ENCODE measurements at regions not wholly inside any gene's neighbourhood (a gene's known extent, or its start where the extent isn't known, plus 50 kb on each side); places are given as distances from the start of the nearest gene placed in this dataset.

DNA sequence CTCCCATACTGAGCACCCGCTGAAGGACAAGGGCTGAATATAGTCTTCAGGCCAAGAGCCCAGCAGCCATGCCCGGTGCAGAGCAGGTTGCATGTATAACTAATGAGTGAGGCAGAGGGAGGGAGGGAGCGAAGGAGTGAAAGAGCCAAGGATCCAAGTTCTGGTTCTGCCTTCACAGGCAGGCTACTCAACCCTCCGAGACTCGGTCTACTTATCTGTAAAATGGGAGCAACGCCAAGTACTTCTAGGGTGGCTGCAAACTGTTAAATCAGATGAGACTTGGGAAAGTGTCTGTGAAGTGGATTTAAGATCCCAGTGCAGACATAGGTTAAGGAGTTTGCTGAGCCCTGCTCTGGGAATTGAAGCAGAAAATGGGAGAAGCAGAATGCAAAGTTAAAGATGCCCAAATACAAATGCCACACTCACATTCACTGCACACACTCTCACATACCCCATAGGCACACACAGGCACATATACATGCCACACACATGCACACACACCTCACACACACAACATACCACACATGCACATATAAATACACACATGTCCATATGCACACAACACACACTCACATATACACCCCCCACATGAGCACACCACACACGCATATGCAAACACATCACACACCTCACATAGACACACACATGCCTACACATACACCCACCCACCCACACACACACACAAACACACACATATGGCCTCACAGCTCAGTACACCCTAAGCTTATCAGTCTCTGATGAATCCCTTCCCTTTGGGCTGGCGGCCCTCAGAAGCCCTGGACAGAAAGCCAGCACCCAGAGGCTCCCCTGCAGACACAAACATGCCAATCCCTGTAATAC, 76.7 kb downstream of the PITPNM2 start:
- peaks cover 8 to 42% of the 10 kb centered on the region in 2 donors for H3K4me1 ChIP-seq (ENCODE audit: control insufficient read depth in 1 of 2, low read depth in 2 of 2)

DNA sequence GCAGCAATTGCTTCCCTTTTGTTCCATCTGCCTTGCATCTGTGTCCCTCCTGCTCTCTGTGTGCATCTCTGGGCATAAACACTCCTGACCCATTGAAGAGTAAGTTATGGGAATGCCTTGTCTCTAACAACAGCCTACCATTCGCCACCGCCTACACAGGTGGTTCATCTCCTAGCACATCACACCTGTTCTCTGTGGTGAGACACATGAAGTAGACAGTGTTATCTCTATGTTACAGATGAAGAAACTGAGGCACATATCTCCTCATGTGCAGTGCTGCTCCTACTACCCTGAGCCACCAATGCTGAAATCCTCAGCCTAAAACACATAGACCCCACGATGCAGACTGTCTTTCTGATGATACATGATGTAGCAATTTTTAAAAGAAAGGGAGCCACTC, 77.6 kb downstream of the PITPNM2 start:
- Histone ChIP-seq H3K27me3 (replicated peaks; ENCODE audit: insufficient read depth) (no peaks in the 10 kb centered on the region), H3K27ac (no peak overlapping the region), H3K9me3 (no peaks in the 10 kb centered on the region), H3K4me3 (no peak overlapping the region), H3K4me1 (ENCODE audit: control insufficient read depth in 1 of 2, low read depth in 2 of 2) (peaks cover 8 to 45% of the 10 kb centered on the region in 2 donors), H3K36me3 (no peaks in the 10 kb centered on the region)
- TF ChIP-seq, protein P1, sequence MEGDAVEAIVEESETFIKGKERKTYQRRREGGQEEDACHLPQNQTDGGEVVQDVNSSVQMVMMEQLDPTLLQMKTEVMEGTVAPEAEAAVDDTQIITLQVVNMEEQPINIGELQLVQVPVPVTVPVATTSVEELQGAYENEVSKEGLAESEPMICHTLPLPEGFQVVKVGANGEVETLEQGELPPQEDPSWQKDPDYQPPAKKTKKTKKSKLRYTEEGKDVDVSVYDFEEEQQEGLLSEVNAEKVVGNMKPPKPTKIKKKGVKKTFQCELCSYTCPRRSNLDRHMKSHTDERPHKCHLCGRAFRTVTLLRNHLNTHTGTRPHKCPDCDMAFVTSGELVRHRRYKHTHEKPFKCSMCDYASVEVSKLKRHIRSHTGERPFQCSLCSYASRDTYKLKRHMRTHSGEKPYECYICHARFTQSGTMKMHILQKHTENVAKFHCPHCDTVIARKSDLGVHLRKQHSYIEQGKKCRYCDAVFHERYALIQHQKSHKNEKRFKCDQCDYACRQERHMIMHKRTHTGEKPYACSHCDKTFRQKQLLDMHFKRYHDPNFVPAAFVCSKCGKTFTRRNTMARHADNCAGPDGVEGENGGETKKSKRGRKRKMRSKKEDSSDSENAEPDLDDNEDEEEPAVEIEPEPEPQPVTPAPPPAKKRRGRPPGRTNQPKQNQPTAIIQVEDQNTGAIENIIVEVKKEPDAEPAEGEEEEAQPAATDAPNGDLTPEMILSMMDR (IDR thresholded peaks at IDR 0.05) = no peak
- ATAC-seq (ENCODE audit: insufficient number of reproducible peaks, low FRiP score, low read depth) (no peak), DNase-seq (ENCODE audit: low spot score) (no peak)

More for the DNA sequence above, 76.7 kb downstream of the PITPNM2 start:
- Histone ChIP-seq H3K4me3 (no peak overlapping the region), H3K9me3 (no peaks in the 10 kb centered on the region), H3K27ac (no peak overlapping the region), H3K36me3 (no peaks in the 10 kb centered on the region), H3K27me3 (replicated peaks; ENCODE audit: insufficient read depth) (no peaks in the 10 kb centered on the region)
- DNase-seq (ENCODE audit: low spot score) (no peak), ATAC-seq (ENCODE audit: insufficient number of reproducible peaks, low FRiP score, low read depth) (no peak)
- TF ChIP-seq, protein P1 (IDR thresholded peaks at IDR 0.05) = no peak

DNA sequence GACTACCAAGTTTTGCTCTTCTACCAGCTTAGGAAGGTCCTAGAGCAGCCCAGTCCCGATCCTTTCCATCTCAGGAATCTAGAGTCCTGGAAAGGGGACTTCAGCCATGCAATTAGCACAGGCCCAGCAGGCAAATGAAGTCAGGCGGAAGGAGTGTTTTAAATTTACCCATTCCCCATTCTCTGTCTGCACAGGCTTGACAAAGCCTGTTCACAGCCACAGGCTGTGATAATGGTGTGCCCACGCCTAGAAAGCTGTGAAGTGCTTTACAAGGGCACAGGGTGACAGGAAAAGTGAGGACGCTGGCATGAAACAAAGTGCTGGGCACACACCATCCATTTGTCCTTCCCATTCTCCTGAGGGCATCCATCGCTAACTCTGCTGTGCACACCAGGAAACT, 79.0 kb downstream of the PITPNM2 start:
- ATAC-seq (ENCODE audit: insufficient number of reproducible peaks, low FRiP score, low read depth) (no peak), DNase-seq (ENCODE audit: low spot score) (no peak)
- no peak overlapping the region for H3K27ac ChIP-seq
- H3K36me3 ChIP-seq = no peaks in the 10 kb centered on the region
- H3K4me3 ChIP-seq = no peak overlapping the region
- H3K27me3 ChIP-seq (replicated peaks; ENCODE audit: insufficient read depth) = no peaks in the 10 kb centered on the region
- TF ChIP-seq, protein P1 (IDR thresholded peaks at IDR 0.05) = no peak
- H3K4me1 ChIP-seq (ENCODE audit: control insufficient read depth in 1 of 2, low read depth in 2 of 2) = peaks cover 8 to 46% of the 10 kb centered on the region in 2 donors
- no peaks in the 10 kb centered on the region for H3K9me3 ChIP-seq

DNA sequence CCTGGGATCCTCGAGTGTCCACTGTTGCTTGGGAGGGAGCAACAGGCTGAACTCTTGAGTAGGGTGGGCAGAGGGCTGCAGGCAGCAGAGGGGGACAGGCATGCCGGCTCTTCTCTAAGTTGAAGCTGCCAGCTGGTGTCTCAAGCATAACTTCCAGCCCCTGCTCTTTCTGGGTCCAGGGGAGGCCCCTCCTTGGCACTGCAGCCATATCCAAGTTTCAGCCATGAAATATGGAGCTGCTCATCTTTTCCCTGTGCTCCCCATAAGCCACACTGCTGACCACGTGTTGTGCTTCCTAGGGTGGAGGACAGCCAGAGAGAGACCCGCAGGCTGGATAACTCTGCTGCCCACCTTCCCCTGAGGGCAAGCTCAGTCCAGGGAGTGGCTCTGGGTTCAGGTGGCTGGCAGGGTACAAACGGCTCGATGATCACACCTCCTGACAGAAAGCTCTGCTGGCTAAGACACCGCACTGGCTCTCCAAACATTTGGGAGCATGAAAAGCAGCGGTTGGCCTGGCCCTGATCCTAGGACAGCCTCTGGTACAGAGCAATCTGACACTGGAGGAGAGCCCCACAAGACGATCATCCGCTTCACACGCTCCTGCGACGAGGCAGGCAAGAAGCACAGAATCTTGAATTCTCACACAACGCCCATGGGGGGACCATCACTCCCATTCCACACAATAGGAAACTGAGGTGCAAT, 79.6 kb downstream of the PITPNM2 start:
- ATAC-seq (ENCODE audit: insufficient number of reproducible peaks, low FRiP score, low read depth) (no peak), DNase-seq (ENCODE audit: low spot score) (no peak)
- no peak overlapping the region for H3K4me3 ChIP-seq
- TF ChIP-seq, protein P1 (IDR thresholded peaks at IDR 0.05) = no peak
- H3K27ac ChIP-seq = no peak overlapping the region
- H3K27me3 ChIP-seq (replicated peaks; ENCODE audit: insufficient read depth) = no peaks in the 10 kb centered on the region
- no peaks in the 10 kb centered on the region for H3K9me3 ChIP-seq
- H3K36me3 ChIP-seq = no peaks in the 10 kb centered on the region
- peaks cover 8 to 51% of the 10 kb centered on the region in 2 donors for H3K4me1 ChIP-seq (ENCODE audit: control insufficient read depth in 1 of 2, low read depth in 2 of 2)

DNA sequence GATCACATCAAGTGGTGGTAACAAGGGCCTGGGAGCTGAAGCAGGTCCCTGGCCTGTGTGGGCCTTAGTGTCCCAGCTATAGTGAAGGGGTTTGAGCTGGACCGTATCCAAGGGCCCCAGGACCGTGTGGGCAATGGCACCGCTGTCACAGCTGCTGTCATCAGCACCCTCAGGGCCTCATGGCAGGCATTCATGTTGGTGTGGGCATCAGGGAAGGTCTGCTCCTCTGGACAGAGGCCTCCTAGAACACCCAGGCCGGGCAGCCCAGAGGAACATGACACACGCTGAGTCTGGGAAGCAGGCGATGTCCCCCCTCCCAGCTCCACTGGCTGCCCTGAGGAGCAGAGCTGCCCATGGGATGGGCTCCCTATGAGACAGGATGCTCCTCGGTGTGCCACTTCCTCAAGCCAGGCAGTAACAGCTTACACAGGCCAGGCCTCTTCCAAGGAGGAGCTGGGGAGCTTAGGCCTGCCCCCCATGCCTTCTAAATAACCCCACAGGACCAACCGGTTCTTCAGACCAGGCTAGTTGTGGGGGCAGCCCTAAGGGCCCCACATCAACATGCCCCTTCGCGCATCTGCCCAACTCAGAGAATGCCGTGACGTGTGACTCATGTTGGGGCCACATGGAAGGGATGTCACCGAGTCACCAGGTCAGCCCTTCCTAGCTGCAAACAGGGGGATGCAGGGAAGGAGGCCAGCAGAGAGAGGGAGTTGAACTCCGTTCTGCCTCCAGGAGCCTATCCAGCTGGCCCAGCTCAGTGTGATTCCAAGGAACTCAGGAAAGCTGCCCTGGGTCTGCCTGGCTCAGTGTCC, 80.4 kb downstream of the PITPNM2 start:
- Histone ChIP-seq H3K4me1 (ENCODE audit: control insufficient read depth in 1 of 2, low read depth in 2 of 2) (peaks cover 14 to 51% of the 10 kb centered on the region in 2 donors), H3K4me3 (no peak overlapping the region), H3K27ac (no peak overlapping the region), H3K36me3 (no peaks in the 10 kb centered on the region), H3K9me3 (no peaks in the 10 kb centered on the region), H3K27me3 (replicated peaks; ENCODE audit: insufficient read depth) (no peaks in the 10 kb centered on the region)
- TF ChIP-seq, protein P1 (IDR thresholded peaks at IDR 0.05) = no peak
- no peak for ATAC-seq (ENCODE audit: insufficient number of reproducible peaks, low FRiP score, low read depth)
- DNase-seq (ENCODE audit: low spot score) = no peak
